ENCODE measurements at regions not wholly inside any gene's neighbourhood (a gene's known extent, or its start where the extent isn't known, plus 50 kb on each side); places are given as distances from the start of the nearest gene placed in this dataset.

DNA sequence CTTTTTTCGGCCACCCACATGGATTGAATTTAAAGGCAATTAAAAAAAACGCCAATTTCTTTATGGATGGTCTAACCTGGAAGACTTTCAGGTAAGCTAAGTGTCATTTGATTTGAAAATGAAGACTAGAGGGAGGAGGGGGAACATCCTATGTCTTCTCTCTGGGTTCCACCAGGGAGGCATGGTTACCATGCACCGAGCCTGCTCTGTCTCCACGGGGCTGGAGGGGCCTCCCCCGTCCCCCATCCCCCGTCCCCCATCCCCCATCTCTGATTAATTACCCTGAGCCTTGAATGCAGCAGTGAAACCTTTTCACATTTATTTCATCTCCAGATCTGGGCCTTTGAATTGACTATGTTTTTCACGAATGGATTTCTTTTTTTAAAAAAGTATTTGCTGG is 135.1 kb downstream of the TLR5 start:
- TF ChIP-seq CTCF (conservative IDR thresholded peaks at IDR 0.05) (no peak), ZFX (IDR thresholded peaks at IDR 0.05) (no peak)
